H9 (cell line): ENCODE measurements at regions not wholly inside any gene's neighbourhood (a gene's known extent, or its start where the extent isn't known, plus 50 kb on each side); places are given as distances from the start of the nearest gene placed in this dataset.

ENCODE experiments used
- DNase-seq: peaks from one replicate; pipeline ENCODE4 v3.0.0-alpha.2; 2017
- H2AFZ ChIP-seq: one replicate; pipeline ENCODE4 v1.6.1; 2013; ENCODE audit warnings: mild to moderate bottlenecking, low read length, control low read depth, moderate library complexity
- H2AK5ac ChIP-seq: 2 replicates; pipeline ENCODE4 v1.6.1; 2013; ENCODE audit warnings: low read length, control low read depth, mixed read lengths; ENCODE audit not compliant: insufficient read length
- H2BK120ac ChIP-seq: one replicate; pipeline ENCODE4 v1.6.1; 2013; ENCODE audit warnings: low read depth, mild to moderate bottlenecking, low read length, control low read depth, inconsistent platforms; ENCODE audit not compliant: poor library complexity, severe bottlenecking
- H2BK12ac ChIP-seq: 2 replicates; pipeline ENCODE4 v1.6.1; 2013; ENCODE audit warnings: low read length, control low read depth, mixed read lengths, low read depth; ENCODE audit not compliant: insufficient read length
- H2BK15ac ChIP-seq: 2 replicates; pipeline ENCODE4 v1.6.1; 2013; ENCODE audit warnings: low read depth, low read length, control low read depth
- H2BK20ac ChIP-seq: one replicate; pipeline ENCODE4 v1.6.1; 2013; ENCODE audit warnings: low read depth, mild to moderate bottlenecking, low read length, control low read depth, inconsistent platforms; ENCODE audit not compliant: poor library complexity, severe bottlenecking
- H2BK5ac ChIP-seq: 2 replicates; pipeline ENCODE4 v1.6.1; 2013; ENCODE audit warnings: low read length, control low read depth, mixed read lengths; ENCODE audit not compliant: insufficient read length
- H3K14ac ChIP-seq: 2 replicates; pipeline ENCODE4 v1.6.1; 2013; ENCODE audit warnings: low read length, control low read depth; ENCODE audit not compliant: insufficient read depth
- H3K18ac ChIP-seq: 2 replicates; pipeline ENCODE4 v1.6.1; 2013; ENCODE audit warnings: low read depth, mild to moderate bottlenecking, mixed read lengths, low read length, control low read depth; ENCODE audit not compliant: insufficient read length
- H3K23ac ChIP-seq: 2 replicates; pipeline ENCODE4 v1.6.1; 2013; ENCODE audit warnings: low read length, control low read depth, mixed read lengths, low read depth; ENCODE audit not compliant: insufficient read length
- H3K23me2 ChIP-seq: 2 replicates; pipeline ENCODE4 v1.6.1; 2013; ENCODE audit warnings: low read depth, mild to moderate bottlenecking, mixed read lengths, low read length, control low read depth; ENCODE audit not compliant: insufficient read length, poor library complexity, severe bottlenecking
- H3K27ac ChIP-seq: 2 replicates; pipeline ENCODE4 v1.5.1; 2013; ENCODE audit warnings: low read length, control low read depth, mixed read lengths, low read depth; ENCODE audit not compliant: insufficient read length
- H3K27me3 ChIP-seq: 2 replicates; pipeline ENCODE4 v1.6.1; 2013; ENCODE audit warnings: low read length, control low read depth, inconsistent platforms; ENCODE audit not compliant: insufficient read depth
- H3K4ac ChIP-seq: 2 replicates; pipeline ENCODE4 v1.6.1; 2013; ENCODE audit warnings: low read depth, mild to moderate bottlenecking, control low read depth, inconsistent platforms, low read length, moderate library complexity
- H3K4me1 ChIP-seq: 2 replicates; pipeline ENCODE4 v1.6.1; 2013; ENCODE audit warnings: low read length, control low read depth, inconsistent platforms; ENCODE audit not compliant: insufficient read depth
- H3K4me2 ChIP-seq: 2 replicates; pipeline ENCODE4 v1.6.1; 2013; ENCODE audit warnings: low read length, control low read depth, mixed read lengths; ENCODE audit not compliant: insufficient read length, insufficient read depth
- H3K56ac ChIP-seq: 2 replicates; pipeline ENCODE4 v1.6.1; 2013; ENCODE audit warnings: low read depth, mild to moderate bottlenecking, mixed read lengths, low read length, control low read depth; ENCODE audit not compliant: insufficient read length
- H3K79me1 ChIP-seq: 2 replicates; pipeline ENCODE4 v1.6.1; 2013; ENCODE audit warnings: low read depth, mild to moderate bottlenecking, moderate library complexity, low read length, control low read depth, inconsistent platforms; ENCODE audit not compliant: insufficient read depth, poor library complexity, severe bottlenecking
- H3K79me2 ChIP-seq: 2 replicates; pipeline ENCODE4 v1.6.1; 2013; ENCODE audit warnings: low read length, control low read depth, inconsistent platforms; ENCODE audit not compliant: insufficient read depth
- H3K9ac ChIP-seq: 2 replicates; pipeline ENCODE4 v1.6.1; 2013; ENCODE audit warnings: low read length, control low read depth, mixed read lengths; ENCODE audit not compliant: insufficient read length; ENCODE audit errors: extremely low read depth
- H3K9me3 ChIP-seq: one replicate; pipeline ENCODE4 v1.6.1; 2013; ENCODE audit warnings: low read depth, low read length, inconsistent platforms; ENCODE audit not compliant: control insufficient read depth
- H3T11ph ChIP-seq: one replicate; pipeline ENCODE4 v1.6.1; 2013; ENCODE audit warnings: mild to moderate bottlenecking, low read length, control low read depth, inconsistent platforms
- H4K20me1 ChIP-seq: one replicate; pipeline ENCODE4 v1.6.1; 2013; ENCODE audit not compliant: control insufficient read depth, insufficient read length, insufficient read depth
- H4K5ac ChIP-seq: 2 replicates; pipeline ENCODE4 v1.6.1; 2013; ENCODE audit warnings: low read depth, mild to moderate bottlenecking, mixed read lengths, low read length, control low read depth; ENCODE audit not compliant: insufficient read length
- H4K8ac ChIP-seq: replicated peaks from 2 replicates; pipeline ENCODE4 v1.6.1; 2013; ENCODE audit warnings: low read length, control low read depth, mixed read lengths, low read depth; ENCODE audit not compliant: insufficient read length
- H4K91ac ChIP-seq: 2 replicates; pipeline ENCODE4 v1.6.1; 2013; ENCODE audit warnings: low read depth, mild to moderate bottlenecking, moderate library complexity, mixed read lengths, low read length, control low read depth; ENCODE audit not compliant: insufficient read length
- H3K27ac Mint-ChIP-seq, 3 experiments: 2 replicates in 2 of 3; 3 replicates in 1 of 3; pipeline ENCODE4 v1.8.0; 2020 to 2021; ENCODE audit warnings: mixed read lengths in 3 of 3, mild to moderate bottlenecking in 1 of 3, moderate library complexity in 1 of 3
- H3K27me3 Mint-ChIP-seq: 2 replicates; pipeline ENCODE4 v1.8.0; 2021; ENCODE audit warnings: low read depth, mild to moderate bottlenecking, moderate library complexity, mixed read lengths
- H3K36me3 Mint-ChIP-seq, 3 experiments: 2 replicates in 2 of 3; 3 replicates in 1 of 3; pipeline ENCODE4 v1.8.0; 2020 to 2021; ENCODE audit warnings: low read depth in 3 of 3, mixed read lengths in 3 of 3; ENCODE audit not compliant: insufficient read depth in 1 of 3
- H3K4me1 Mint-ChIP-seq, 2 experiments: 2 replicates each; pipeline ENCODE4 v1.8.0; 2020; ENCODE audit warnings: mixed read lengths in 2 of 2
- H3K4me3 Mint-ChIP-seq, 2 experiments: 2 replicates in 1 of 2; 3 replicates in 1 of 2; pipeline ENCODE4 v1.8.0; 2020 to 2021; ENCODE audit warnings: mild to moderate bottlenecking in 2 of 2, mixed read lengths in 2 of 2, moderate library complexity in 1 of 2
- H3K9me3 Mint-ChIP-seq, 2 experiments: 2 replicates in 1 of 2; 3 replicates in 1 of 2; pipeline ENCODE4 v1.8.0; 2020; ENCODE audit warnings: mild to moderate bottlenecking in 2 of 2, mixed read lengths in 2 of 2, moderate library complexity in 1 of 2
- CTCF ChIP-seq: fragments of 200-600 bp; sonication (generic); conservative IDR thresholded peaks from 3 replicates; pipeline ENCODE4 v1.8.0; 2021; ENCODE audit warnings: antibody characterized with exemption, mild to moderate bottlenecking
- WGBS: extraction: QIAGEN DNeasy Blood & Tissue Kit; methylation state at CpG from one replicate; pipeline ENCODE4 v1.1.7; 2013; ENCODE audit warnings: missing lambda C conversion rate, low lambda C conversion rate, mixed read lengths; ENCODE audit not compliant: insufficient read length; ENCODE audit errors: extremely low coverage; 5-methylcytosine and 5-hydroxymethylcytosine counted together

GRCh38 chr10:79012567-79012966, 56.2 kb upstream of the ZMIZ1 start:
- Histone ChIP-seq H2AFZ (no peak overlapping the region), H3K4me1 (no peaks in the 10 kb centered on the region), H3K23me2 (no peaks in the 10 kb centered on the region), H4K5ac (no peak overlapping the region), H3K23ac (no peak overlapping the region), H2BK12ac (no peak overlapping the region), H2AK5ac (no peak overlapping the region), H4K20me1 (peaks cover 3% of the 10 kb centered on the region), H3K14ac (no peak overlapping the region), H3K79me1 (no peaks in the 10 kb centered on the region), H3K56ac (no peak overlapping the region), H3T11ph (no peak overlapping the region), H2BK5ac (no peak overlapping the region), H3K4me2 (no peak overlapping the region), H2BK20ac (no peak overlapping the region), H3K27ac (no peak overlapping the region), H3K9ac (no peak overlapping the region), H3K9me3 (no peaks in the 10 kb centered on the region), H3K4ac (no peak overlapping the region), H3K79me2 (no peaks in the 10 kb centered on the region), H3K27me3 (no peaks in the 10 kb centered on the region), H2BK120ac (no peak overlapping the region), H4K91ac (no peak overlapping the region), H3K18ac (no peak overlapping the region), H4K8ac (no peak overlapping the region), H2BK15ac (no peak overlapping the region)
- DNase-seq, result no peak
- no CpG with 5 or more reads among the region's 4 CpGs for WGBS
- no peak for TF ChIP-seq CTCF
- Mint-ChIP-seq H3K4me3 (no peak overlapping the region; a peak in 1 of 5 replicates), H3K27me3 (peaks cover 24% of the 10 kb centered on the region), H3K27ac (no peak overlapping the region), H3K9me3 (no peaks in the 10 kb centered on the region), H3K36me3 (no peaks in the 10 kb centered on the region; a peak in 1 of 7 replicates), H3K4me1 (peaks cover 6 to 13% of the 10 kb centered on the region in 2 experiments)
